ENCODE measurements at regions not wholly inside any gene's neighbourhood (a gene's known extent, or its start where the extent isn't known, plus 50 kb on each side); places are given as distances from the start of the nearest gene placed in this dataset.

GRCh38 chr4:83738895-83739294 lies 203.0 kb downstream of the GPAT3 start:
- CTCF ChIA-PET (ENCODE audit: low intra/inter-chr PET ratio), result no interaction called here
- Histone ChIP-seq H3K27ac (ENCODE audit: extremely low read depth, low read depth, low read length) (no peak overlapping the region), H3K9me3 (replicated peaks; ENCODE audit: control insufficient read depth, insufficient read depth, low read depth, low read length) (no peaks in the 10 kb centered on the region), H3K4me3 (no peak overlapping the region), H3K4me2 (ENCODE audit: insufficient read depth, low read length) (no peak overlapping the region), H3K27me3 (ENCODE audit: control insufficient read depth in 2 of 2, insufficient read depth in 2 of 2, low read length in 2 of 2) (no peaks in the 10 kb centered on the region), H3K36me3 (ENCODE audit: control insufficient read depth, insufficient read depth, low read length) (no peaks in the 10 kb centered on the region), H3K79me2 (ENCODE audit: control insufficient read depth, insufficient read depth, low read length) (no peaks in the 10 kb centered on the region), H3K9ac (ENCODE audit: insufficient read depth in 1 of 2, low read depth in 2 of 2, low read length in 2 of 2) (no peak overlapping the region), H3K9me1 (ENCODE audit: control insufficient read depth, insufficient read depth, low read length) (no peaks in the 10 kb centered on the region), H3K4me1 (replicated peaks in 1 of 2; ENCODE audit: control insufficient read depth in 2 of 2, insufficient read depth in 2 of 2, low read length in 2 of 2) (no peaks in the 10 kb centered on the region), H2AFZ (ENCODE audit: low read depth, low read length) (no peak overlapping the region), H4K20me1 (replicated peaks; ENCODE audit: control insufficient read depth, insufficient read depth, low read length) (no peaks in the 10 kb centered on the region)
- no TSS peak for BruUV-seq (replicated peaks)
- in situ Hi-C loops (cut with MboI) (no loop called here), intact Hi-C loops (cut with micrococcal nuclease) (no loop called here)
- ATAC-seq, result no peak
- POLR2A ChIA-PET, result interaction anchor here (1.0 kb wide), 1 partner anchor 29 kb away, joined by 3 read pairs; no protein-coding TSS in a partner anchor
- TF ChIP-seq PHF8 (IDR thresholded peaks at IDR 0.05; ENCODE audit: borderline replicate concordance, low read length) (no peak), ZNF197 (CRISPR knock-in tag; IDR thresholded peaks at IDR 0.05; ENCODE audit: low read depth) (no peak), HSF4 (CRISPR knock-in tag; IDR thresholded peaks at IDR 0.05; ENCODE audit: borderline replicate concordance) (no peak), HDAC3 (IDR thresholded peaks at IDR 0.05; ENCODE audit: borderline replicate concordance, partially characterized antibody) (no peak), POLR2H (tag; IDR thresholded peaks at IDR 0.05; ENCODE audit: low read depth) (no peak), IRF2 (CRISPR knock-in tag; IDR thresholded peaks at IDR 0.05) (no peak), DEAF1 (CRISPR knock-in tag; IDR thresholded peaks at IDR 0.05) (no peak), NCOA1 (IDR thresholded peaks at IDR 0.05; ENCODE audit: low read depth) (no peak), CCNT2 (IDR thresholded peaks at IDR 0.05; ENCODE audit: borderline replicate concordance, extremely low read depth, insufficient read length, low read depth, low read length) (no peak), RBM25 (IDR thresholded peaks at IDR 0.05; ENCODE audit: low read depth, low read length, severe bottlenecking) (no peak), MYBL2 (IDR thresholded peaks at IDR 0.05; ENCODE audit: low read depth) (no peak), MYBL2 (CRISPR knock-in tag; IDR thresholded peaks at IDR 0.05; ENCODE audit: borderline replicate concordance) (no peak), POLR2A (conservative IDR thresholded peaks at IDR 0.05) (no peak), POLR2G (IDR thresholded peaks at IDR 0.05; ENCODE audit: low read depth, low read length) (no peak), BCL6 (CRISPR knock-in tag; IDR thresholded peaks at IDR 0.05) (no peak), ILK (tag; IDR thresholded peaks at IDR 0.05; ENCODE audit: borderline replicate concordance, low read depth) (no peak), BCOR (IDR thresholded peaks at IDR 0.05) (no peak), ILF3 (IDR thresholded peaks at IDR 0.05; ENCODE audit: borderline replicate concordance) (no peak)
- DNase-seq (ENCODE audit: extremely low read depth in 1 of 4, low spot score in 3 of 4), result no peak
- FAIRE-seq, result peak; percentile 40
- 3% methylated on average over 2 of the region's 2 CpGs for WGBS (ENCODE audit: insufficient coverage, low coverage, missing lambda C conversion rate)

All from K562 (cell line).